Kasumi-1 (cell line): ENCODE measurements at regions not wholly inside any gene's neighbourhood (a gene's known extent, or its start where the extent isn't known, plus 50 kb on each side); places are given as distances from the start of the nearest gene placed in this dataset.
A peak's percentile ranks its signal among the peaks of the same experiment; 100 is the strongest.

Experiments used
- DNase-seq, 2 experiments: peaks; one replicate each; lab custom pipeline; 2025; lab: John Stamatoyannopoulos, UW

- DNase-seq = no peak
These were observed 231.5 kb upstream of the KLF14 start for GRCh38 chr7:130965515-130965914.

- no peak for DNase-seq
These were observed 232.4 kb upstream of the KLF14 start for GRCh38 chr7:130966246-130967009.

- DNase-seq = no peak
These were observed 236.2 kb upstream of the KLF14 start for GRCh38 chr7:130970196-130970595.

GRCh38 chr7:130970696-130971095 lies 236.7 kb upstream of the KLF14 start:
- no peak for DNase-seq

GRCh38 chr7:130971297-130971696 lies 237.3 kb upstream of the KLF14 start:
- DNase-seq = no peak

- no peak for DNase-seq
These were observed 238.2 kb upstream of the KLF14 start for GRCh38 chr7:130972201-130972600.

- DNase-seq = no peak
These were observed 239.6 kb upstream of the KLF14 start for GRCh38 chr7:130973637-130974036.

- no peak for DNase-seq
These were observed 240.2 kb upstream of the KLF14 start for GRCh38 chr7:130974169-130974568.

- no peak for DNase-seq
These were observed 240.8 kb upstream of the KLF14 start for GRCh38 chr7:130974794-130975193.

GRCh38 chr7:130975731-130976130 lies 241.7 kb upstream of the KLF14 start:
- no peak for DNase-seq

- DNase-seq = peak; percentile 56 to 61
These were observed 248.2 kb upstream of the KLF14 start for GRCh38 chr7:130982160-130982638.

- no peak for DNase-seq
These were observed 248.6 kb upstream of the KLF14 start for GRCh38 chr7:130982651-130983050.

GRCh38 chr7:130985361-130985760 lies 251.4 kb upstream of the KLF14 start:
- DNase-seq = no peak

- no peak for DNase-seq
These were observed 252.3 kb upstream of the KLF14 start for GRCh38 chr7:130986261-130986690.

- no peak for DNase-seq
These were observed 253.1 kb upstream of the KLF14 start for GRCh38 chr7:130987092-130987491.

- DNase-seq = no peak
These were observed 254.4 kb upstream of the KLF14 start for GRCh38 chr7:130988443-130988842.

GRCh38 chr7:130989101-130989795 lies 255.2 kb upstream of the KLF14 start:
- no peak for DNase-seq

- no peak for DNase-seq
These were observed 256.3 kb upstream of the KLF14 start for GRCh38 chr7:130990178-130990832.

- DNase-seq = no peak
These were observed 259.8 kb upstream of the KLF14 start for GRCh38 chr7:130993671-130994365.

- no peak for DNase-seq
These were observed 260.5 kb upstream of the KLF14 start for GRCh38 chr7:130994378-130995115.

- DNase-seq = no peak
These were observed 261.5 kb upstream of the KLF14 start for GRCh38 chr7:130995252-130996081.
